Prostate gland (tissue), 2 donors: ENCODE measurements at regions not wholly inside any gene's neighbourhood (a gene's known extent, or its start where the extent isn't known, plus 50 kb on each side); places are given as distances from the start of the nearest gene placed in this dataset.

Experiments used
- DNase-seq: peaks from one replicate; pipeline ENCODE4 v3.0.0-alpha.2; 2019; ENCODE audit warnings: low spot score
- H3K27ac ChIP-seq, 2 donors: fragments of 200-600 bp; sonication (generic); 2 replicates each; pipeline ENCODE4 v1.5.1; 2017 to 2019
- H3K27me3 ChIP-seq: fragments of 200-600 bp; sonication (generic); replicated peaks from 2 replicates; pipeline ENCODE4 v1.5.1; 2019; ENCODE audit not compliant: insufficient read depth
- H3K36me3 ChIP-seq, 2 donors: fragments of 200-600 bp; sonication (generic); 1 replicate in 1 of 2; 2 replicates in 1 of 2; pipeline versions ENCODE4 v1.5.1 to v1.8.1; 2017 to 2019
- H3K4me1 ChIP-seq: fragments of 200-600 bp; sonication (generic); replicated peaks from 2 replicates; pipeline ENCODE4 v1.5.1; 2019
- H3K4me3 ChIP-seq, 2 donors: fragments of 200-600 bp; sonication (generic); 2 replicates each; pipeline ENCODE4 v1.5.1; 2017 to 2019
- H3K9me3 ChIP-seq: fragments of 200-600 bp; sonication (generic); 2 replicates; pipeline ENCODE4 v1.5.1; 2017
- CTCF ChIP-seq, 4 experiments: fragments of 200-600 bp in 2 of 4; fragments of 450-650 bp in 2 of 4; sonication (generic) in 2 of 4; IDR thresholded peaks; 1 replicate in 3 of 4; 2 replicates in 1 of 4; pipeline ENCODE4 v1.5.1; 2016 to 2019; ENCODE audit warnings: antibody characterized with exemption in 4 of 4, mild to moderate bottlenecking in 2 of 4, moderate library complexity in 2 of 4
- POLR2A ChIP-seq: fragments of 450-650 bp; IDR thresholded peaks from one replicate; pipeline ENCODE4 v1.6.1; 2016; ENCODE audit warnings: antibody characterized with exemption, mild to moderate bottlenecking
- POLR2AphosphoS5 ChIP-seq: sonication (generic); formaldehyde crosslinking; IDR thresholded peaks from one replicate; pipeline ENCODE4 v1.6.1; 2017; ENCODE audit warnings: antibody characterized with exemption
- WGBS: methylation state at CpG from one replicate; pipeline ENCODE4 v1.1.5; 2018; 5-methylcytosine and 5-hydroxymethylcytosine counted together
- intact Hi-C: fragments of 100-400 bp; cut with DNase I; formaldehyde crosslinking; loops from one replicate; pipeline ENCODE4 v1.14.2; 2022

GRCh38 chr10:78220781-78221180, 187.1 kb downstream of the RPS24 start:
- 100% methylated on average over 2 of the region's 2 CpGs for WGBS
- no peaks in the 10 kb centered on the region for H3K4me1 ChIP-seq
- H3K27ac ChIP-seq = no peak overlapping the region
- no peaks in the 10 kb centered on the region for H3K9me3 ChIP-seq
- H3K27me3 ChIP-seq = no peaks in the 10 kb centered on the region
- intact Hi-C loops = no loop called here
- no peaks in the 10 kb centered on the region for H3K36me3 ChIP-seq
- no peak for DNase-seq
- H3K4me3 ChIP-seq = no peak overlapping the region
- no peak for TF ChIP-seq CTCF (IDR thresholded peaks at IDR 0.05)

- Histone ChIP-seq H3K4me1 (no peaks in the 10 kb centered on the region), H3K27ac (no peak overlapping the region), H3K36me3 (no peaks in the 10 kb centered on the region), H3K4me3 (no peak overlapping the region), H3K27me3 (no peaks in the 10 kb centered on the region), H3K9me3 (no peaks in the 10 kb centered on the region)
- no peak for DNase-seq
- TF ChIP-seq POLR2AphosphoS5 = no peak
- TF ChIP-seq CTCF (IDR thresholded peaks at IDR 0.05) = no peak
- no peak for TF ChIP-seq POLR2A
- intact Hi-C loops = no loop called here
- WGBS = 90% methylated on average over 11 of the region's 11 CpGs
Measured at GRCh38 chr10:78222096-78222790, 188.6 kb downstream of the RPS24 start.

- TF ChIP-seq CTCF (IDR thresholded peaks at IDR 0.05) (no peak), POLR2A (no peak), POLR2AphosphoS5 (no peak)
- Histone ChIP-seq H3K36me3 (no peaks in the 10 kb centered on the region), H3K27me3 (no peaks in the 10 kb centered on the region), H3K9me3 (no peaks in the 10 kb centered on the region), H3K4me1 (no peaks in the 10 kb centered on the region), H3K27ac (no peak overlapping the region), H3K4me3 (no peak overlapping the region)
- DNase-seq = no peak
- intact Hi-C loops = no loop called here
- WGBS = 63% methylated on average over 6 of the region's 7 CpGs
Measured at GRCh38 chr10:78223088-78223487, 189.4 kb downstream of the RPS24 start.

GRCh38 chr10:78224602-78225001, 190.9 kb downstream of the RPS24 start:
- no peak overlapping the region for H3K27ac ChIP-seq

More at GRCh38 chr10:78224602-78225001, 190.9 kb downstream of the RPS24 start:
- no peak for DNase-seq
- no peaks in the 10 kb centered on the region for H3K27me3 ChIP-seq
- H3K9me3 ChIP-seq = no peaks in the 10 kb centered on the region
- intact Hi-C loops = no loop called here
- no peak overlapping the region for H3K4me3 ChIP-seq
- TF ChIP-seq CTCF (IDR thresholded peaks at IDR 0.05) (no peak), POLR2A (no peak), POLR2AphosphoS5 (no peak)
- 90% methylated on average over 6 of the region's 6 CpGs for WGBS
- H3K36me3 ChIP-seq = no peaks in the 10 kb centered on the region
- no peaks in the 10 kb centered on the region for H3K4me1 ChIP-seq
